ENCODE measurements at regions not wholly inside any gene's neighbourhood (a gene's known extent, or its start where the extent isn't known, plus 50 kb on each side); places are given as distances from the start of the nearest gene placed in this dataset.

GRCh38 chr18:78113136-78113939 is 863.7 kb downstream of the GALR1 start:
- no peak for DNase-seq (ENCODE audit: low read depth in 2 of 2)

- no peak for DNase-seq (ENCODE audit: low read depth in 2 of 2)
These were observed 864.2 kb downstream of the GALR1 start for GRCh38 chr18:78113940-78114251.

- DNase-seq (ENCODE audit: low read depth in 2 of 2): no peak
These were observed 863.6 kb upstream of the SALL3 start for GRCh38 chr18:78115896-78116561.

GRCh38 chr18:78123144-78123909 is 856.3 kb upstream of the SALL3 start:
- no peak for DNase-seq (ENCODE audit: low read depth in 2 of 2)

GRCh38 chr18:78123926-78124797 is 855.5 kb upstream of the SALL3 start:
- no peak for DNase-seq (ENCODE audit: low read depth in 2 of 2)

GRCh38 chr18:78125206-78125896 is 854.3 kb upstream of the SALL3 start:
- DNase-seq (ENCODE audit: low read depth in 2 of 2): no peak

GRCh38 chr18:78126106-78126505 is 853.5 kb upstream of the SALL3 start:
- DNase-seq (ENCODE audit: low read depth in 2 of 2): no peak

- DNase-seq (ENCODE audit: low read depth in 2 of 2): no peak
These were observed 853.1 kb upstream of the SALL3 start for GRCh38 chr18:78126536-78126935.

GRCh38 chr18:78127041-78127440 is 852.6 kb upstream of the SALL3 start:
- DNase-seq (ENCODE audit: low read depth in 2 of 2): no peak

- DNase-seq (ENCODE audit: low read depth in 2 of 2): no peak
These were observed 851.6 kb upstream of the SALL3 start for GRCh38 chr18:78128004-78128403.

GRCh38 chr18:78129260-78129659 is 850.4 kb upstream of the SALL3 start:
- DNase-seq (ENCODE audit: low read depth in 2 of 2): no peak

- no peak for DNase-seq (ENCODE audit: low read depth in 2 of 2)
These were observed 849.1 kb upstream of the SALL3 start for GRCh38 chr18:78130232-78131195.

- no peak for DNase-seq (ENCODE audit: low read depth in 2 of 2)
These were observed 845.9 kb upstream of the SALL3 start for GRCh38 chr18:78133729-78134128.

GRCh38 chr18:78136986-78137385 is 842.6 kb upstream of the SALL3 start:
- DNase-seq (ENCODE audit: low read depth in 2 of 2): no peak

GRCh38 chr18:78138983-78139496 is 840.6 kb upstream of the SALL3 start:
- no peak for DNase-seq (ENCODE audit: low read depth in 2 of 2)

- DNase-seq (ENCODE audit: low read depth in 2 of 2): no peak
These were observed 839.3 kb upstream of the SALL3 start for GRCh38 chr18:78140294-78140693.

- no peak for DNase-seq (ENCODE audit: low read depth in 2 of 2)
These were observed 834.9 kb upstream of the SALL3 start for GRCh38 chr18:78144669-78145068.

GRCh38 chr18:78145096-78145495 is 834.5 kb upstream of the SALL3 start:
- no peak for DNase-seq (ENCODE audit: low read depth in 2 of 2)

- no peak for DNase-seq (ENCODE audit: low read depth in 2 of 2)
These were observed 833.2 kb upstream of the SALL3 start for GRCh38 chr18:78146136-78147085.
